SU-DHL-6 (cell line): ENCODE measurements at regions not wholly inside any gene's neighbourhood (a gene's known extent, or its start where the extent isn't known, plus 50 kb on each side); places are given as distances from the start of the nearest gene placed in this dataset.

ENCODE experiments used
- H2AFZ ChIP-seq: fragments of 200-600 bp; sonication (generic); 2 replicates; pipeline ENCODE4 v1.6.1; 2014; ENCODE audit warnings: low read depth, mild to moderate bottlenecking, moderate library complexity, mixed read lengths, antibody characterized with exemption, low read length; ENCODE audit not compliant: severe bottlenecking
- H3F3A ChIP-seq: fragments of 200-600 bp; shearing (Covaris generic); 2 replicates; pipeline ENCODE4 v1.6.0; 2016; ENCODE audit warnings: antibody characterized with exemption, mild to moderate bottlenecking; ENCODE audit not compliant: insufficient read depth
- H3K27ac ChIP-seq: fragments of 200-600 bp; sonication (generic); 2 replicates; pipeline ENCODE4 v1.5.1; 2016; ENCODE audit warnings: low read depth, mild to moderate bottlenecking, low read length, moderate library complexity, mixed read lengths
- H3K27me3 ChIP-seq: fragments of 200-600 bp; sonication (generic), shearing (Covaris generic); 2 replicates; pipeline ENCODE4 v1.6.0; 2014; ENCODE audit warnings: mild to moderate bottlenecking, low read length
- H3K36me3 ChIP-seq: fragments of 200-600 bp; sonication (generic); 2 replicates; pipeline ENCODE4 v1.6.1; 2014; ENCODE audit warnings: mild to moderate bottlenecking, low read length, mixed read lengths
- H3K4me2 ChIP-seq: fragments of 300-600, 200-600 bp; shearing (Covaris generic), sonication (generic); 2 replicates; pipeline ENCODE4 v1.6.0; 2014; ENCODE audit warnings: low read length, low read depth, mild to moderate bottlenecking; ENCODE audit not compliant: poor library complexity, severe bottlenecking
- H3K4me3 ChIP-seq: fragments of 200-600 bp; sonication (generic); 2 replicates; pipeline ENCODE4 v1.5.1; 2014; ENCODE audit warnings: antibody characterized with exemption, low read length, mild to moderate bottlenecking, mixed read lengths; ENCODE audit not compliant: insufficient read depth, poor library complexity, severe bottlenecking
- H3K79me2 ChIP-seq: fragments of 200-600 bp; sonication (generic); 2 replicates; pipeline ENCODE4 v1.6.1; 2014; ENCODE audit warnings: mild to moderate bottlenecking, low read length, moderate library complexity; ENCODE audit not compliant: insufficient read depth
- H3K9ac ChIP-seq: fragments of 200-600 bp; sonication (generic); 2 replicates; pipeline ENCODE4 v1.7.0; 2014; ENCODE audit warnings: mild to moderate bottlenecking, low read length
- H3K9me2 ChIP-seq: fragments of 200-600 bp; sonication (generic); replicated peaks from 2 replicates; pipeline ENCODE4 v1.6.1; 2014; ENCODE audit warnings: low read length; ENCODE audit not compliant: insufficient read depth
- H3K9me3 ChIP-seq: fragments of 200-600 bp; sonication (generic); 2 replicates; pipeline ENCODE4 v1.6.1; 2014; ENCODE audit warnings: low read length, mixed read lengths; ENCODE audit not compliant: insufficient read depth
- H4K20me1 ChIP-seq: fragments of 200-600 bp; sonication (generic); 2 replicates; pipeline ENCODE4 v1.6.1; 2014; ENCODE audit warnings: low read depth, mild to moderate bottlenecking, antibody characterized with exemption, low read length, moderate library complexity, mixed read lengths
- EZH2phosphoT487 ChIP-seq: fragments of 200-600 bp; sonication (generic), shearing (Covaris generic); conservative IDR thresholded peaks from 2 replicates; pipeline ENCODE4 v1.6.1; 2018; ENCODE audit warnings: mild to moderate bottlenecking, antibody characterized with exemption, low read length, moderate library complexity, mixed read lengths
- TF ChIP-seq, protein P1 (sequence below): fragments of 200-600 bp; sonication (generic); IDR thresholded peaks from one replicate; pipeline ENCODE4 v1.5.1; 2017; ENCODE audit warnings: antibody characterized with exemption, mild to moderate bottlenecking, low read length, moderate library complexity; ENCODE audit not compliant: insufficient read depth, poor library complexity, severe bottlenecking

DNA sequence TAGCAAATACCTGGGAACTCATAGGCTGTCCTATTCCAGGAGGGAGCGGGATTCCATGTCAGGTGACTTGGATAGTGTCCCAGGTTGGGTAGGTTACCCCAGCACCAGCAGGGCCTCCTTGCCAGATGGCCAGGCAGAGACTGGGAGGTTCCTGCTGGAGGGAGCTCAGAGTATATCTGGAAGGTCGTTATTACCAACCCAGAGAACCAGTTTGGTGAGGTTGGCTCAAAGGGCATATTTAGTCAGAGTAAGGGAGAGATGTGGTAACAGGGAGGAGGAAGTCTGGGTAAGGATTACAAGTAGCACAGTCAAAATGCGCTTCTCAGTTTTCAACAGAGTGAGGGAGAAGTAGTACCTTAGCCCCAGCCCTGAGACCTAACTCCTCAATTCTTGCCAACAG lies 53.3 kb upstream of the LNX1 start:
- no peaks in the 10 kb centered on the region for H3K79me2 ChIP-seq
- no peaks in the 10 kb centered on the region for H3K27me3 ChIP-seq
- no peak overlapping the region for H2AFZ ChIP-seq
- no peak overlapping the region for H3K4me2 ChIP-seq
- H3K9me3 ChIP-seq: no peaks in the 10 kb centered on the region
- no peak overlapping the region for H3K9ac ChIP-seq
- no peaks in the 10 kb centered on the region for H3K36me3 ChIP-seq
- no peaks in the 10 kb centered on the region for H3F3A ChIP-seq
- H3K4me3 ChIP-seq: no peak overlapping the region
- TF ChIP-seq EZH2phosphoT487: no peak
- TF ChIP-seq, protein P1, sequence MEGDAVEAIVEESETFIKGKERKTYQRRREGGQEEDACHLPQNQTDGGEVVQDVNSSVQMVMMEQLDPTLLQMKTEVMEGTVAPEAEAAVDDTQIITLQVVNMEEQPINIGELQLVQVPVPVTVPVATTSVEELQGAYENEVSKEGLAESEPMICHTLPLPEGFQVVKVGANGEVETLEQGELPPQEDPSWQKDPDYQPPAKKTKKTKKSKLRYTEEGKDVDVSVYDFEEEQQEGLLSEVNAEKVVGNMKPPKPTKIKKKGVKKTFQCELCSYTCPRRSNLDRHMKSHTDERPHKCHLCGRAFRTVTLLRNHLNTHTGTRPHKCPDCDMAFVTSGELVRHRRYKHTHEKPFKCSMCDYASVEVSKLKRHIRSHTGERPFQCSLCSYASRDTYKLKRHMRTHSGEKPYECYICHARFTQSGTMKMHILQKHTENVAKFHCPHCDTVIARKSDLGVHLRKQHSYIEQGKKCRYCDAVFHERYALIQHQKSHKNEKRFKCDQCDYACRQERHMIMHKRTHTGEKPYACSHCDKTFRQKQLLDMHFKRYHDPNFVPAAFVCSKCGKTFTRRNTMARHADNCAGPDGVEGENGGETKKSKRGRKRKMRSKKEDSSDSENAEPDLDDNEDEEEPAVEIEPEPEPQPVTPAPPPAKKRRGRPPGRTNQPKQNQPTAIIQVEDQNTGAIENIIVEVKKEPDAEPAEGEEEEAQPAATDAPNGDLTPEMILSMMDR: no peak
- H3K27ac ChIP-seq: no peak overlapping the region
- no peaks in the 10 kb centered on the region for H3K9me2 ChIP-seq
- no peaks in the 10 kb centered on the region for H4K20me1 ChIP-seq
